ENCODE measurements at regions not wholly inside any gene's neighbourhood (a gene's known extent, or its start where the extent isn't known, plus 50 kb on each side); places are given as distances from the start of the nearest gene placed in this dataset.

GRCh38 chr12:13836099-13836498 is 145.3 kb downstream of the GRIN2B start:
- DNase-seq = no peak
- Mint-ChIP-seq H3K27ac (no peak overlapping the region), H3K36me3 (no peaks in the 10 kb centered on the region), H3K4me3 (no peak overlapping the region), H3K27me3 (no peaks in the 10 kb centered on the region), H3K4me1 (ENCODE audit: low read depth) (no peaks in the 10 kb centered on the region), H3K9me3 (no peaks in the 10 kb centered on the region)
- CTCF ChIA-PET = no interaction called here
- intact Hi-C loops (cut with micrococcal nuclease) = no loop called here
- POLR2A ChIA-PET = no interaction called here

GRCh38 chr12:13835652-13836051 is 145.8 kb downstream of the GRIN2B start:
- POLR2A ChIA-PET = no interaction called here
- Mint-ChIP-seq H3K27me3 (no peaks in the 10 kb centered on the region), H3K4me3 (no peak overlapping the region), H3K4me1 (ENCODE audit: low read depth) (no peaks in the 10 kb centered on the region), H3K9me3 (no peaks in the 10 kb centered on the region), H3K27ac (no peak overlapping the region), H3K36me3 (no peaks in the 10 kb centered on the region)
- intact Hi-C loops (cut with micrococcal nuclease) = no loop called here
- CTCF ChIA-PET = no interaction called here
- DNase-seq = no peak

- H3K9me3 Mint-ChIP-seq = no peaks in the 10 kb centered on the region
- no peak overlapping the region for H3K4me3 Mint-ChIP-seq
- H3K27ac Mint-ChIP-seq = no peak overlapping the region
- no peaks in the 10 kb centered on the region for H3K4me1 Mint-ChIP-seq (ENCODE audit: low read depth)
- no peaks in the 10 kb centered on the region for H3K36me3 Mint-ChIP-seq
- H3K27me3 Mint-ChIP-seq = peaks cover 2% of the 10 kb centered on the region
- ChIA-PET CTCF (interaction anchor here (0.7 kb wide), 1 partner anchor 62 kb away, joined by 3 read pairs; no protein-coding TSS in a partner anchor), POLR2A (no interaction called here)
- no peak for DNase-seq
- intact Hi-C loops (cut with micrococcal nuclease) = no loop called here
These were observed 147.2 kb downstream of the GRIN2B start for GRCh38 chr12:13834241-13834640.

- intact Hi-C loops (cut with micrococcal nuclease) = no loop called here
- Mint-ChIP-seq H3K4me3 (no peak overlapping the region), H3K36me3 (no peaks in the 10 kb centered on the region), H3K4me1 (ENCODE audit: low read depth) (no peaks in the 10 kb centered on the region), H3K27ac (no peak overlapping the region), H3K9me3 (no peaks in the 10 kb centered on the region), H3K27me3 (peaks cover 3% of the 10 kb centered on the region)
- ChIA-PET CTCF (no interaction called here), POLR2A (no interaction called here)
- no peak for DNase-seq
These were observed 164.3 kb downstream of the GRIN2B start for GRCh38 chr12:13817131-13817530.

- Mint-ChIP-seq H3K4me3 (no peak overlapping the region), H3K4me1 (ENCODE audit: low read depth) (no peaks in the 10 kb centered on the region), H3K9me3 (no peaks in the 10 kb centered on the region), H3K27ac (no peak overlapping the region), H3K36me3 (no peaks in the 10 kb centered on the region), H3K27me3 (peaks cover 3% of the 10 kb centered on the region)
- ChIA-PET POLR2A (no interaction called here), CTCF (no interaction called here)
- no peak for DNase-seq
- intact Hi-C loops (cut with micrococcal nuclease) = no loop called here
These were observed 165.0 kb downstream of the GRIN2B start for GRCh38 chr12:13816394-13816793.

- Mint-ChIP-seq H3K4me1 (ENCODE audit: low read depth) (no peaks in the 10 kb centered on the region), H3K4me3 (no peak overlapping the region), H3K27ac (no peak overlapping the region), H3K36me3 (no peaks in the 10 kb centered on the region), H3K27me3 (no peaks in the 10 kb centered on the region), H3K9me3 (no peaks in the 10 kb centered on the region)
- ChIA-PET POLR2A (no interaction called here), CTCF (no interaction called here)
- intact Hi-C loops (cut with micrococcal nuclease) = no loop called here
- DNase-seq = no peak
These were observed 169.2 kb downstream of the GRIN2B start for GRCh38 chr12:13812168-13812567.

- POLR2A ChIA-PET = no interaction called here
- no peak overlapping the region for H3K27ac Mint-ChIP-seq
- CTCF ChIA-PET = no interaction called here
These were observed 170.3 kb downstream of the GRIN2B start for GRCh38 chr12:13811061-13811460.

GRCh38 chr12:13805041-13805440 is 176.4 kb downstream of the GRIN2B start:
- Mint-ChIP-seq H3K9me3 (no peaks in the 10 kb centered on the region), H3K36me3 (no peaks in the 10 kb centered on the region), H3K4me1 (ENCODE audit: low read depth) (no peaks in the 10 kb centered on the region), H3K4me3 (no peak overlapping the region), H3K27ac (no peak overlapping the region), H3K27me3 (no peaks in the 10 kb centered on the region)
- no peak for DNase-seq
- POLR2A ChIA-PET = no interaction called here
- CTCF ChIA-PET = no interaction called here
- intact Hi-C loops (cut with micrococcal nuclease) = no loop called here

More at GRCh38 chr12:13811061-13811460, 170.3 kb downstream of the GRIN2B start:
- Mint-ChIP-seq H3K27me3 (no peaks in the 10 kb centered on the region), H3K9me3 (no peaks in the 10 kb centered on the region), H3K4me3 (no peak overlapping the region), H3K4me1 (ENCODE audit: low read depth) (no peaks in the 10 kb centered on the region), H3K36me3 (no peaks in the 10 kb centered on the region)
- no peak for DNase-seq
- intact Hi-C loops (cut with micrococcal nuclease) = no loop called here

GRCh38 chr12:13801543-13801942 is 179.9 kb downstream of the GRIN2B start:
- no peak overlapping the region for H3K4me3 Mint-ChIP-seq
- DNase-seq = no peak
- intact Hi-C loops (cut with micrococcal nuclease) = no loop called here
- no peaks in the 10 kb centered on the region for H3K4me1 Mint-ChIP-seq (ENCODE audit: low read depth)
- H3K36me3 Mint-ChIP-seq = no peaks in the 10 kb centered on the region
- H3K9me3 Mint-ChIP-seq = no peaks in the 10 kb centered on the region
- H3K27ac Mint-ChIP-seq = no peak overlapping the region
- ChIA-PET CTCF (no interaction called here), POLR2A (no interaction called here)
- peaks cover 2% of the 10 kb centered on the region for H3K27me3 Mint-ChIP-seq

GRCh38 chr12:13799574-13799973 is 181.8 kb downstream of the GRIN2B start:
- Mint-ChIP-seq H3K4me3 (no peak overlapping the region), H3K27me3 (peaks cover 3% of the 10 kb centered on the region), H3K9me3 (peaks cover 5% of the 10 kb centered on the region), H3K36me3 (no peaks in the 10 kb centered on the region), H3K4me1 (ENCODE audit: low read depth) (no peaks in the 10 kb centered on the region), H3K27ac (no peak overlapping the region)
- no peak for DNase-seq
- CTCF ChIA-PET = no interaction called here
- intact Hi-C loops (cut with micrococcal nuclease) = no loop called here
- POLR2A ChIA-PET = no interaction called here

- H3K9me3 Mint-ChIP-seq = peaks cover 9% of the 10 kb centered on the region
- CTCF ChIA-PET = no interaction called here
- H3K27me3 Mint-ChIP-seq = peaks cover 3% of the 10 kb centered on the region
- no peaks in the 10 kb centered on the region for H3K36me3 Mint-ChIP-seq
- H3K4me3 Mint-ChIP-seq = no peak overlapping the region
- POLR2A ChIA-PET = no interaction called here
- H3K27ac Mint-ChIP-seq = no peak overlapping the region
- intact Hi-C loops (cut with micrococcal nuclease) = no loop called here
- no peak for DNase-seq
- no peaks in the 10 kb centered on the region for H3K4me1 Mint-ChIP-seq (ENCODE audit: low read depth)
These were observed 183.2 kb downstream of the GRIN2B start for GRCh38 chr12:13798162-13798561.

- no peak for DNase-seq
- peaks cover 3% of the 10 kb centered on the region for H3K27me3 Mint-ChIP-seq
These were observed 186.7 kb downstream of the GRIN2B start for GRCh38 chr12:13794706-13795105.

GRCh38 chr12:13790317-13790716 is 191.1 kb downstream of the GRIN2B start:
- no peaks in the 10 kb centered on the region for H3K36me3 Mint-ChIP-seq
- H3K4me3 Mint-ChIP-seq = no peak overlapping the region
- no peaks in the 10 kb centered on the region for H3K4me1 Mint-ChIP-seq (ENCODE audit: low read depth)
- no peak for DNase-seq
- peaks cover 4% of the 10 kb centered on the region for H3K9me3 Mint-ChIP-seq
- ChIA-PET POLR2A (no interaction called here), CTCF (no interaction called here)
- H3K27ac Mint-ChIP-seq = no peak overlapping the region
- intact Hi-C loops (cut with micrococcal nuclease) = no loop called here
- H3K27me3 Mint-ChIP-seq = no peaks in the 10 kb centered on the region

More at GRCh38 chr12:13794706-13795105, 186.7 kb downstream of the GRIN2B start:
- CTCF ChIA-PET = no interaction called here
- H3K4me1 Mint-ChIP-seq (ENCODE audit: low read depth) = no peaks in the 10 kb centered on the region
- peaks cover 9% of the 10 kb centered on the region for H3K9me3 Mint-ChIP-seq
- no peaks in the 10 kb centered on the region for H3K36me3 Mint-ChIP-seq
- H3K27ac Mint-ChIP-seq = no peak overlapping the region
- no peak overlapping the region for H3K4me3 Mint-ChIP-seq
- POLR2A ChIA-PET = no interaction called here
- intact Hi-C loops (cut with micrococcal nuclease) = no loop called here

- no peaks in the 10 kb centered on the region for H3K9me3 Mint-ChIP-seq
- no peaks in the 10 kb centered on the region for H3K27me3 Mint-ChIP-seq
- H3K4me3 Mint-ChIP-seq = no peak overlapping the region
- H3K36me3 Mint-ChIP-seq = no peaks in the 10 kb centered on the region
- POLR2A ChIA-PET = no interaction called here
- H3K27ac Mint-ChIP-seq = no peak overlapping the region
- no peak for DNase-seq
- CTCF ChIA-PET = no interaction called here
- H3K4me1 Mint-ChIP-seq (ENCODE audit: low read depth) = no peaks in the 10 kb centered on the region
- intact Hi-C loops (cut with micrococcal nuclease) = no loop called here
These were observed 192.8 kb downstream of the GRIN2B start for GRCh38 chr12:13788626-13789025.

Data from activated CD4-positive, alpha-beta memory T cell treated with anti-CD3 and anti-CD28 coated beads for 36 hours (primary cell).